GM18498 (cell line): ENCODE measurements at regions not wholly inside any gene's neighbourhood (a gene's known extent, or its start where the extent isn't known, plus 50 kb on each side); places are given as distances from the start of the nearest gene placed in this dataset.
"Not testable (repeated sequence)": the region's sequence is repeated elsewhere in the genome, so short reads cannot be mapped to it uniquely, and the experiment has no call there.

Experiments
- ATAC-seq: cut with Tn5 transposase; IDR thresholded peaks from one replicate; pipeline ENCODE4 v1.9.1; 2021; ENCODE audit warnings: mild to moderate bottlenecking, moderate library complexity; ENCODE audit not compliant: unreplicated experiment

DNA sequence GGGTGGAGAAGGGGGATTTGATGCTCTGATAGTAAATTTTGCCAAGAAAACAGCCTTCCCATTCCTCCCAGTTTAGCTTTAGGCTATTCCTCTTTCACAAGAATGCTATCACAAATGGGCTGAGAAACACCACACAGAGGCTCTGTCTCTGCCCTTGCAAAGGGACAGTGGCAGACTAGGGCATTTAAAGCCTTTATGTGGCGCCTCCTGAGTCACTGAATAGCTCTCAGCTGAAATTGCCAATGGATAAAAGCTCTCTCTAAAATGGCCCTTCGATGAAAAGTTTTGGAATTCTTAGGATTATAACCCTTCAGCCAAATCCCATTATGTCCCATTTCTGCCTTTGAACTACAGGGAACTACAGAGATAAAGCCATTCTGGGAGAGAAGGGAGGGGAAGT lies 1000.4 kb downstream of the ADGRL2 start:
- no peak for ATAC-seq

DNA sequence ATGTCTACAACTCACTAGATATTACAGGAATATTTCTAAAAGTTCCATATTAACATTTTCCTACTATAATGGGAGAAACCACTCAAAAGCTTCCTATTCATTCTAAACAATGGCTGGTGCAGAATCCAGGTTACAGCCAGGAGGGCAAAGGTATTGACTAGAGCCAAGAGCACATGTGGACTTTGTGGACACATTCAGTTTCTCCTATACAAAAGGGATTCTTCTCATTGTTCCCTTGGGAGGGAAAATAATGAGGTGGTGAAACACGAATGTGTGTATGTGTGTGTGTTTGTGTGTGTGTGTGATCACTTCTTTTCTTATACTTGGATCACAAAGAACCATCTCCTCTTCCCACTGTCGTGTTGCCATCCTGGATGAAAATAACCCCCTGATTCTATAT lies 1000.0 kb downstream of the ADGRL2 start:
- no peak for ATAC-seq

DNA sequence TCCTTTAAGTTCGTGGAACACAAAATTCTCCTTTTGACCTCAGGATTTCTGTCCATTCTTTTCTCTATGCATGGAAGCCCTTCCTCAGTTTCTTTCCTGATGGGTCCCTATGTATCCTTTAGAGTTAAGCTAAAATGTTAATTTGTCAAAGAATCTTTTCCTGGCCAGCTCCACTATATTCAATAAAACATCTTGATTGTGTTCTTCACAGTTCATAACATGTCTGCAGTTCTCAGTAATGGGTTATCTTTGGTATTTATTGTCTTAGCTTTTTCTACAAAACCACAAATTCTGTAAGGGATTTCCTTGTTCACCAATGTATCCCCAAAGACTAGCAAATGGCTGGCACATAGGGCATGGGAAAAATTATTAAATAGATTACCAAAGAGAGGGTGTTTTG lies 998.5 kb downstream of the ADGRL2 start:
- ATAC-seq, result no peak

DNA sequence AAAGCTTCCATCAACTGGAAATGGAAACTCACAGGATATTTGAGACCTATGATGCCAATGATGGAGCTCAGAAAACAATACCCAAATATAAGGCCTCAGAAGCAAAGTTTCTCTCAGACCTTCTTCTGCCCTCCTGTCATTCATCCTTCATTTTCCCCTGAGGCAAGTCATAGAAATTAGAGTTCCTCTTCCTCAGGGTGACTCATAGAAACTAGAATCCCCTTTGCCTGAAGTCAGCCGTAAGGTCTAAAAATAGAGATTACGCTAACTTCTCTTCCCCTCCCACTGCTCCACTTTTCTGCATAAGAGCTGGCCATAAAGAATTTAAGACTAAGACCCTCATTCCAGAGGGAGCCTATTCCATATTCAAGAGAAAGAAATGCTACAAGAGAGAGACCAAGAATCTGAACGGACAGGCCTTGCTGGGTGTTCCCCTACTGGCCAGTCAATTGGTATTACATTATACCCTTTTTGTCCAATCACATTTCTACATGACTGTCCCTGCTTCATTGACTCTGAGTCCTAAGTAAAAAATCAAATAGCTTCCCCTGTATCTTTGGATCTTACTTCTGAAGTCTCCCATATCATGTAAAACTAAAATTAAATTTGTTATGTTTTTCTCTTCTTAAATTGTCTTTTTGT lies 994.9 kb downstream of the ADGRL2 start:
- ATAC-seq, result no peak

DNA sequence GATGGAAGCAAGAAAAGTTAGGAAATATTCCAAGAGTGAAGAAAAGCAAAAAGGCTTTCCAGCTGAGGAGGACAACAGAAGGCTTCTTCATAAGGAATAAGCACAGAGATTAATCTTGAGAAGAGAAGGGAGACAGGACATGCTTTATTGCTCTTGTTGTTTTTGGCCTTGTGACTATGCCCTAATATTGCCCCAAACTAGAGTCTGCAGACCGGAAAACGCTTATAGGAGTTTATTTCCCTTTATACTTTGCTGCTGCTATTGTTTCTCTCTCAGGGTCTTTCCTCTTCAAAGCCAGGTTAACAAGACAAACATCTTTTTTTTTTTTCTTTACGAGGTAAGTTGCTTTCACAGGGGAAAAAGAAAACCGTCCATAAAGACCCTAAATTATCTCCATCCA lies 991.4 kb downstream of the ADGRL2 start:
- no peak for ATAC-seq

DNA sequence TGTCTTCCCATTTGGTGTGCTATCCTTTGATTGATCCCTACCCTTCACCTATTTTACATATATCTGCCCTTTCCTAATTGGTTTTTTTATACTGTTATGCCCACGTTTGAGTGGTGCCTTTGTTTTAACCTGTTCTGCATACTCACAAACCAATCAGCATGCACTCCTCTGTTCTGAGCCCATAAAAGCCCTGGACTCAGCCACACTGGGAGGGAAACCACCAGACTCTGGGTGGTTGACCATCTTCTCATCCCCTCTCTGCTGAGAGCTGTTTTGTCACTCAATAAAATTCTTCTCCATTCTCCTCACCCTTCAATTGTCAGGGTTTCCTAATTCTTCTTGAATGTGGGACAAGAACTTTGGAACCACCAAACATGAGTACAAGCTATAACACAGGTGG lies 989.8 kb downstream of the ADGRL2 start:
- ATAC-seq, result no peak

DNA sequence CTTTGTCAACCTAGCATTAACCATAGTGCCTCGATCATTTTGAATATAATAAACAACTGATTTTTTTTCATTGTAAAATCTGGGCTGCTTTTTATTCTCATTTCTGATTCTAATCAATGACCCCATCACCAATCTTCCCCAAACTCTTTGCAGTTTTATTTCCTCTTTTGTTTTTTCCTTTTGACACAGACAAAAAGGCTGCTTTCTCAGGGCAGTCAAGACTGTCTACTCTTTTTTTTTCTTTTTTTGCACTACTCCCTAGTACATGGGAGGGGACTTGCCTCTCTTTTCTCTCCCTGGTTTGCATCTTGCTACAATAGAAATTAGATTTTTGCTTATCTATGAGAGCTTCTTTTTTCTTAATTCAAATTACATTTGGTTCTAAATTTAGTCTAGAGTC lies 987.9 kb downstream of the ADGRL2 start:
- ATAC-seq, result no peak

DNA sequence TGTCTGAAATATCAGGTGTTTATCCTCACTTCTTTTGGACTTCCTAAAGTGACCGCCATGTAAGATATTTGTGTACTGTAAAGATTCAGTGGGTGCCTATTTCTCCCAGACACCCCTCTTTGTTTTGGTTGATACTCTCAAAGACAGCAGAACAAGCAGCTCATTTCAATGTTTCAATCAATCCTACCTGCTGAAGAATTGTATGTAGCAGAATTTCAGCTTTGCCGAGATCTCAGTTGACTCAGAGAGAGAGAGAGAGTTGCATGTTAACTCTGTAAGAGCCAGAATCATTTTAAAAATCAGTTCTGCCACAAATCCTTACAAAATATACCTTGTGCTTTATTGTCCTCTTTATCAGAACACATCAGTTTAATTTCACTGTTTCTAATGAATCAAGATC lies 987.3 kb downstream of the ADGRL2 start:
- ATAC-seq, result no peak

DNA sequence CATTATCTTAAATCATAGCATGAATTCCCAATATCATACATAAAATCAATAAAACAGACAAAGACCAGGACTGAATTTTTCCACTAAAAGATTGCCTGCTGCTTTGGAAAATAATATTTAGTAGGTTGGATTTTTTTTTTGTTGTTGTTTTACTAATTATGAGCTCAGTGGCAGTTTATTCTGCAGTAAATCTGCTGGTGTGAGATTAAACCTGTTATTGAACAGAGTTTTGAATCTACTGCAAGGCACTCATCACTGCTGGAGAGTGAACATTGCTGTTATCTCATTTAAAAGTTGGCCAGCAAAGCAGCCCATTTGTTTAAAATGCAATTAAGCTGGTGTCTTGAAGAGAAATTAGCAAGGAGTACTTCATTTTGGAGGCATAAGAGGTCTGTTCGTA lies 986.1 kb downstream of the ADGRL2 start:
- ATAC-seq, result no peak

DNA sequence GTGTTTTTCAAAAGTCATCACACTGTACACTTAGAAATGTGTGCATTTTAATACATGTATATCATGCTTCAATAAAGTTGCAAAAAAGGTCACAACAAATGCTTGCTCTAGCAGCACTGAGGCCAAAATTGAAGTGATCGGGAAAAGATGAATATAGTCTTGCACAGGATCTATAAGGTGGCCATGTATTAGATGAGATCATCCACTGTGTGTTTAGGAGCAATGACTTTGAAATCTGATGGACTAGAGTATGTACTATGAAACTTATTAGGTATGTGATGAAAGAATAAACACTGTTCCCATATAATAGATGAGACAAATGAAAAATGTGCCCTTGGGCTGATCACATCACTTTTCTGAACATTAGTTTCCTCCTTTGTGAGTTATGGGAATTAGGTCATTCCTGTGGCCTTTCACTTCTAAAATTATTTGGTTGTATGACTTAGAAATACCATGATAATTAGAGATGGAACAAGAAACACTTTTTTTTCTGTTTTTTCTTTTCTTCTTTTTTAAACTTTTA lies 984.6 kb downstream of the ADGRL2 start:
- no peak for ATAC-seq

DNA sequence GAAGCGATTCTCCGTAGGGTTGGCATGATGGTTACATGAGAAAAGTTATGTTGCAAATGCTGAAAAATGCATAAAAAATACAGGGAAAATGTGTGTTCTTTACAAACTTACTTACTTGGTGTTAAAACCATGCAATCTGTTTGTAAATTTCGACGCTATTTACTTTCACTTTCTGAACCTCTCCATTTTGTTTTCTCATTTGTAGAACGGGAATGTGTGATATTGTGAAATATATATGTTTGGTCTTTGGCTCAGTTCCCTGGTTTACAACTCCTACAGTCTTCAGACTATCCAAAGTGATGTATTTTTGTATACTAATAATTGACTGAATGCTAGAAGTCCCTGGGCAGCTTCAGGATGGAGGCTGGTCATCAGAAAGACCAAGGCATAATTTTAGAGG lies 982.3 kb downstream of the ADGRL2 start:
- ATAC-seq, result no peak

DNA sequence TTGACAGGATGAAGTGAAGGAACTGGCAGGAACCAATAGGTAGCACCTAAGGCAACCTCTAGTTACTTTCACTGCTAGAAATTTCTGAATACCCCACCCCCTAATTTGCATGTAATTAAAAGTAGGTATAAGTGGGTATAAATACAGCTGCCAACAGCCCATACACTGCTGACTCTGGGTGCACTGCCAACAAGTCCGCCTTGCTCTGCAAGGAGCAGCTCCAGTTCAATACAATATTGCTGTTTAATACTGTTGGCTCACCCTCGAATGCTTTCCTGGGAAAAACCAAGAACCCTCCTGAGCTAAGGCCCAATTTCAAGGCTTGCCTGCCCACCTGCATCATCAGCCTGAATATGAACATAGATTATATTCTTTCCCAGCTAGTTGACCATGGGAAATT lies 981.9 kb downstream of the ADGRL2 start:
- ATAC-seq, result no peak

DNA sequence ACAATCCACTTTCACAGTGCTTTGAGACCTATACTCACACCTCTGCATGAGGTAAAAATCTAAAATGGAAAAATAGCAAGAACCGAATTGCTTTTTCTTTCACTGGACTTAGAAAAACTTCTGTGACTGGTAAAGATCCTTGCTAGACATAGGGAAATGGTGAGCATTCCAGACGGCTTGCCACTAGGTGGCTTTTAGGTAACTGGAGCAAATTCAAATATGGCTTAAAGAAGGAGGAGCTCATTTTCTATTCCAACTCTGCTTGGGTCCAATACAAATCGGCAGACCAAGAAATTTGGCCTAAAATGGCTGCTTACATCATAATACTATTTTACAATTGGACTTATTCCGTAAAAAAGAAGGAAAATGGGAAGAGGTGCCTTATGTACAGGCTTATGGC lies 977.9 kb downstream of the ADGRL2 start:
- no peak for ATAC-seq

DNA sequence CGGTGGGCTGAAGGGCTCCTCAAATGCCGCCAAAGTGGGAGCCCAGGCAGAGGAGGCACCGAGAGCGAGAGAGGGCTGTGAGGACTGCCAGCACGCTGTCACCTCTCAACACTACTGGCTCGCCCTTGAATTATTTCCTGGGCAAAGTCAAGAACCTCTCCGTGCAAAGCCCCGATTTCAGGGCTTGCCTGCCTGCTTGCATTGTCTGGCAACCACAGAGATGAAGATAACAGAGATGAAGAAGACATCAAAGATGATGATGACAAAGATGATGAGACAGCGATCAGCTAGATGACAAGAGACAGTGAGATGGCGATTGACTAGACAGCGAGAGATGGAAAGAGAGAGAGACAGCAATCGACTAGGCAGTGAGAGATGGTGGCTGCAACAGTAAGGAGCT lies 976.5 kb downstream of the ADGRL2 start:
- no peak for ATAC-seq

DNA sequence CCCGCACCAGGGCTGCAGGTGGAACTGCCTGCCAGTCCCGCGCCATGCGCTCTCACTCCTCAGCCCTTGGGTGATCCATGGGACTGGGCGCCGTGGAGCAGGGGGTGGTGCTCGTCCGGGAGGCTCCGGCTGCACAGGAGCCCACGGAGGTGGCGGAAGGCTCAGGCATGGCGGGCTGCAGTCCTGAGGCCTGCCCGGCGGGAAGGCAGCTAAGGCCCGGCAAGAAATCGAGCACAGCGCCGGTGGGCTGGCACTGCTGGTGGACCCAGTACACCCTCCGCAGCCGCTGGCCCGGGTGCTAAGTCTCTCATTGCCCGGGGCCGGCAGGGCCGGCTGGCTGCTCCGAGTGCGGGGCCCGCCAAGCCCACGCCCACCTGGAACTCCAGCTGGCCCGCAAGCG lies 976.0 kb downstream of the ADGRL2 start:
- not testable (repeated sequence) for ATAC-seq

DNA sequence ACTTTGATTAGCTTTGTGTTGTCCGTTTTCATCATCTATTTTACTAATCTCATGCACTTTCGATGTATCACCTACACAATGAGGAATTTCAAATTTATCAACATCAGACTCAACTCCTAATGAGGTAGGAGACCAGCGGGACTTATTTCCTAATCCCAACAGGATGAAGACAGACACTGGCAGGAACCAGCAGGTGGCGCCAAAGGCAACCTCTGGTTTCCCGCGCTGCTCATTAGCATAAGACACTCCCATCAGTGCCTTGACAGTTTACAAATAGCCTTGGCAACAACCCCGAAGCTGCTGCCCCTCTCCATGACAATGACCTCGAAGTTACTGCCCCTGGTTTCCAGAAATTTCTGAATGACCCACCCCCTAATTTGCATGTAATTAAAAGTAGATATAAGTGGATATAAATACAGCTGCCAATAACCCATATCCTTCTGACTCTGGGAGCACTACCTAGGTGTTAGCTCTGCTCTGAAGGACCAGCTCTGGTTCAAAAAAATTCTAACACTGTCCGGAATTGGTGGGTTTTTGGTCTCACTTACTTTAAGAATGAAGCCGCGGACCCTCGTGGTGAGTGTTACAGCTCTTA lies 974.8 kb downstream of the ADGRL2 start:
- ATAC-seq, result no peak

DNA sequence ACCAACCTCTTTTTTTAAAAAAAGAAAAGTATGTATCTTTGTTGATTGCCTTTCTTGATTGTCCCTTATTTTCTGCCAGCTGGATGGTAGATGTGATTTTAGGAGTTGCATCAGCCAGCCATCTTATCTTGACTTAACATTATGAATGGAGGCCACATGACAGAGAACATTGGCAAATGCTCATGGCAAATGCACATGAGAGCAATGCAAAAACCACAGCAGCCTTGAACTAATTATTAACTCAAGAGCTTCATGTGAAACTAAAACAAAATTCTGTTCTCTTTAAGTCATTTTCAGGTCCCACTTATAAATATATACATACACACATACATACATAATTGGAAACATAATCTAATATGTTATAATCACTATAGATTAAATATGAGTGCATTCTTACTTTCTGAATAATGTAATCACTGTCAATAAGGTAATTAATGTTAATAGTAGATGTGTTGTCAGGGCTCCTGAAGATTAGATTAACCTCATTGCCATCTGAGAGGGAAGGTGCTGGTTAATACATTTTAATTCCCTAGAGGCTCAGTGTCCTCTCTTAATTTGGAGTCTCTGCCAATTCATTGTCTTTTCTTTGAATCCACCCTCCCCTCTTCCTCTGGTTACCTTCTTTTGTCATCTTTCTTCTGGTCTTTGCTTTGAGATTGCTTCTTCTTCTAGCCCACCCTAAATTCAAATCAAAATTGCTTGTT lies 962.2 kb downstream of the ADGRL2 start:
- ATAC-seq, result peak; percentile 86

DNA sequence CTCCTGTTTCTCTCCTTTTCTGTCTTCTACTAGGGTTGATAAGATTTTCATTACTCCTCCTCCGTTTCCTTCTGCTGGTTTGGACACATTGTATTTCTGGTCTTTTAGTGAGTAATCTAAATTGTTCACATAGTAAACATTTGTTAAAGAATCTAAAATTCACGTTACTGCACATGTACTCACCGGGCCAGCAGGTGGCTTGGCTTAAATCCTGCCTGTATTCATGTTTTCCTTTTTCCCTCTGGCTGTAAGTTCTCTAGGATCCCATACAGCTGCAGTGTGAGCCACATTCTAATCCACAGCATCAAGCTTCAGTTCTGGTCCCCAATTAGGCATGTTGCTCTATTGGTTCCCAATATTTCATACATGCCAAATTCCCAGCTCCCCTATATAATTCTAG lies 958.3 kb downstream of the ADGRL2 start:
- no peak for ATAC-seq

DNA sequence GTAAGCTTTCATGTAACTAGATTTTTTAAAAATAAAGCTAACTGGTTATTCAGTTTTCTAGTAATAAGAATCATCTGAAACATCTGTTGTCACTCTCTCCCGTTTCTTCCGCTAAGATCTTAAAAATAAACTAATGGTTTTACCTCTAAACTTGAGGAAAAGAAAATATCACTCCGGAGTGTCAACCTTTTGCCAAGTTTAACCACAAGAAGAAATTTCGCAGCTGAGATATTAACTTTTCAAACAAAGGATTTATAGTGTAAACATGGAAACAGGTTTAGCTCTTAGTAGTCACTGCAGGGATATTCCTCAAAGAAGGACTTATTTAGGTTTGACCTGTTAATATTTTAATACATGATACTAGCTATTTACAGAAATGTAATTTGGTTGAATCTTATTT lies 954.9 kb downstream of the ADGRL2 start:
- ATAC-seq, result no peak

DNA sequence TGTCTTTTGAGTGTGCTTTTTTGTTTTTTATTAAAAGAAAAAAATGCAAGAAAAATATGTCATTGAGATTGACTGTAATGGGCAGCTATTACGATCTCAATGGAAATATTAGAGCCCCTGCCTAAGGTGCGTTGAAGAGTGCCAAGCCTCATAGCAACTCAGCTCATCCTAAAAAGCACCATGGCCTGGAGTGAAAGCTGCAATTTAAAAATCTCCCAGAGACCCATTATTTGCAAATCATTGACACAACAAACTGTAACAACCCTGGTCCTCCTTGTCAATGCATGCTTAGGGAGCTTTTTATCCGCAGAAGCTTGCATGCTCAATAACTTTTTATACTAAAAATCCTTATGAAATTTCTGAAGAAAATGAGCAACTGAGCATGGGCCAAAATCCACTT lies 954.5 kb downstream of the ADGRL2 start:
- ATAC-seq, result no peak

DNA sequence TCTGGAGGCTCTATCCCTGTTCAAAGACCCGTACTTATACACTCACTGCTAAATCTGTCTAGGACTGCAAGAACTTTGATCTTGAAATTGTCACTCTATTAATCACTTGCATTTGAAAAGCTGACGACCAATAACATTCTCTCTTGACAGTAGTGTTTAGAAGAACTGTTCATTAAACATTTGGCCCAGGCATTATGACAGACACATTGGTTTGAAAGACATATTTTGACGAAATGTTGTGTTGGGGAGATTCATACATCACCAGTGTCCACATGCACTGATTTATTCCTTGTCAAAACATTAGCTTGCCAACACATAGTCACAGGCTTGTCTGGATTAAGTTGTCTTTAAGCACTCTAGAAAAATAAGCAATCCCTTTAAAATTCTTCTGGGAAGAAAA lies 951.3 kb downstream of the ADGRL2 start:
- ATAC-seq, result no peak

DNA sequence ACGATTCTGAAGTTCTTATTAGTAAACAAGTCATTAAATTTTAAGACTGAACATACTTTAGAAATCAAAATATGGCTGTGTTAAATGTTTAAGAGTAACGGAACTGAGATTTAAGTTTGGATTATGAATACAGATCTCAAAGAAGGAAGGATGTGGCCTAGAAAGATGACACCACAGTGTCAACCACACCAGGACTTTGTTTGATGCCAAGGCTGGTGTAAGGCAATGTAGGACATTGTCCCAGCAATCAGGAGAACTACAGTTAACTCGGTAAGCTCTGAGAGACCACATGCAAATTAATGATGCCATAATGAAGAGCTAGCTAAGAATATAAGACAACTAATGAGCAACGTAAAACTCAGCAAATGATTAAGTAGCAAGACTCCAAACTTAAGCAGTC lies 932.9 kb downstream of the ADGRL2 start:
- ATAC-seq, result no peak
